ENCODE measurements at regions not wholly inside any gene's neighbourhood (a gene's known extent, or its start where the extent isn't known, plus 50 kb on each side); places are given as distances from the start of the nearest gene placed in this dataset.

- TF ChIP-seq CTCF (IDR thresholded peaks at IDR 0.05; ENCODE audit: low read depth, low read length, poor library complexity, severe bottlenecking) (no peak), EZH2phosphoT487 (IDR thresholded peaks at IDR 0.05; ENCODE audit: borderline replicate concordance, low read length) (no peak)
These were observed 211.2 kb upstream of the EDNRB start for GRCh38 chr13:78129823-78130222.

All from DOHH2 (cell line).